HG03103 (cell line): ENCODE measurements at regions not wholly inside any gene's neighbourhood (a gene's known extent, or its start where the extent isn't known, plus 50 kb on each side); places are given as distances from the start of the nearest gene placed in this dataset.
"Not testable (repeated sequence)": the region's sequence is repeated elsewhere in the genome, so short reads cannot be mapped to it uniquely, and the experiment has no call there.

Source experiments
- ATAC-seq: cut with Tn5 transposase; IDR thresholded peaks from one replicate; pipeline ENCODE4 v1.9.1; 2021; ENCODE audit warnings: low read depth; ENCODE audit not compliant: unreplicated experiment

DNA sequence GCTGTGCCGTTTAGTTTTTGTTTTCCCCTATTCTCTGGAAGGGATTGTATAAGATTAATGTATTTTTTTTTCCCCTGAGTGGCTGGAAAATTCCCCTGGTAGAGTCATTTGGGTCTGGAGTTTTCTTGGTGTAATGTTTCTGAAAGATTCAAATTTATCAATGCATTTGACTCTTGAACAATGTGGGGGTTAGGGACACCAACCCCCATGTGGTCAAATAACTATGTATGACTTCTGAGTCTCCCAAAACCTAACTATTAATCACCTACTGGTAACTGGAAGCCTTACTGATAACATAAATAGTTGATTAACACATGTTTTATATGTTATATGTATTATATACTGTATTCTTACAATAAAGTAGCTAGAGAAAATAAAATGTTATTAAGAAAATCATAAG is 220.1 kb upstream of the PDE3A start:
- no peak for ATAC-seq

DNA sequence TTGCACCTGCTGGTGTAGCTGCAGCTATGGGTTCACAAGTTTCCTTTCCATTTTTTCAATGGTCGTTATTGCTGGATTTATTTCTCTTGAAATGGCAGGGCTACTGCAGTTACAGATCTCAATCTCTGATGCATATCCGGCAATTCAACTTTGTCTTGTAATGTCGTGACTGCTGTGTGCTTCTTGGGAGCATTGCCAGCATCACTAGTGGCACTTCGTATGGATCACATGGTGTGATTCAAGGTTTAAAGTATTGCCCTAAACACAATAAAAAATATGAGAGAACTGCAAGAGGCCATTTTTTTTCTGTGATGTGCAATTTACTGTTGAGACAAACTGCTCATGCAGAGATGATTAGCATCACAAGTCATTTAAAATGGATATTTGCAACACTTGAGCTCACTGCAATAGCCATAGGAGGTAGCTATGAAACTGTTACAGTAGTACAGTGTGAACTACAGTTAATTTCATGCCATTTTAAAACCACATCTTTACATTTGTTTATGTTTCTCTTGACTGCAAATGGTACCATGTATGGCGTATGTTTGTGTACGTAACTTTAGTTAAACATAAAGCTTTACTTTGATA is 217.4 kb upstream of the PDE3A start:
- no peak for ATAC-seq

DNA sequence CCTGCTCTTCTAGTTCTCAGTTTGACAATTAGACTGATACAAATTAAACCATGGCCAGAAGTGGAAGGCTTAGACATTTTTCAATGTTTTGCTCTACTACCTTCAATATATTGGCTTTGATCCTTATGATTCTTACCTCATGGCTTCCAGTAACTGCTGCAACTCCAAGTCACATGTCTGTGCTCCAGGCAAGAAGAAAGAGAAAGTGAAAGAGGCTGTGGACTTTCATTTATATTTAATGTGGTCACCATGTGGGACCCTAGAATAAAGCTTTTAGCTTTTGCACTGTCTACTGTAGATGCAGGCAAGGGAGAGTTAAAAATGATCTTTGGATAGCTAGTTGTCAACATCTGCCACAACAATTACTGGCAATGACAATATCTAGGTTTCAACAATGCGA is 214.3 kb upstream of the PDE3A start:
- no peak for ATAC-seq

DNA sequence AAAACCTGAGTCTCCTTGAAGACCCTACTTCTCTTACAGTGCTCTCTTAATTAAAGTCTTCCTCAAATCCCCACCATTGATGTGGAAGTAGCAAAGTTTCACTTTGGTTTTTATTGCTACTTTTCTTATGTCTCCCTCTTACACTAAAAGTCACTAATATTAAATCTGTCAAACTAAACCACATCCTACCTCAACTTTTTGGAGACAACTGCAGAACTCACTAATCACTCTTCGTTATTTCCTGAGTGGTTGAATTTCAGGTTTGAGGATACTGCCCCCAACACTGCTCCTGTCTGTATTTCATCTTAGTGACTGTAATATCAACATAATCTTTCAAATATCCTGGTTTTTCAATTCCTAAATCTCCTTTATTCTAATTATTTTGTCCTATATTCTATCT is 213.0 kb upstream of the PDE3A start:
- no peak for ATAC-seq

DNA sequence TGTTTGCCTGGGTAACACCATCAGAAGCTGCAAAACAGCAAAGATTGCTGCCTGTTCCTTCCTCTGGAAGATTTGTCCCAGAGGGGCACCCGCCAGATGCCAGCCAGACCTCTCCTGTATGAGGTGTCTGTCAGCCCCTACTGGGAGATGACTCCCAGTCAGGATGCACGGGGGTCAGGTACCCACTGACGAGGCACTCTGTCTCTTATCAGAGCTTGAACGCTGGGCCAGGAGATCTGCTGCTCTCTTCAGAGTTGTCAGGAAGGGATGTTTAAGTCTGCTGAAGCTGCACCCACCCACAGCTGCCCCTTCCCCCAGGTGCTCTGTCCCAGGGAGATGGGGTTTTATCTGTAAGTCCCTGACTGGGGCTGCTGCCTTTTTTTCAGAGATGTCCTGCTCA is 207.4 kb upstream of the PDE3A start:
- ATAC-seq, result not testable (repeated sequence)

DNA sequence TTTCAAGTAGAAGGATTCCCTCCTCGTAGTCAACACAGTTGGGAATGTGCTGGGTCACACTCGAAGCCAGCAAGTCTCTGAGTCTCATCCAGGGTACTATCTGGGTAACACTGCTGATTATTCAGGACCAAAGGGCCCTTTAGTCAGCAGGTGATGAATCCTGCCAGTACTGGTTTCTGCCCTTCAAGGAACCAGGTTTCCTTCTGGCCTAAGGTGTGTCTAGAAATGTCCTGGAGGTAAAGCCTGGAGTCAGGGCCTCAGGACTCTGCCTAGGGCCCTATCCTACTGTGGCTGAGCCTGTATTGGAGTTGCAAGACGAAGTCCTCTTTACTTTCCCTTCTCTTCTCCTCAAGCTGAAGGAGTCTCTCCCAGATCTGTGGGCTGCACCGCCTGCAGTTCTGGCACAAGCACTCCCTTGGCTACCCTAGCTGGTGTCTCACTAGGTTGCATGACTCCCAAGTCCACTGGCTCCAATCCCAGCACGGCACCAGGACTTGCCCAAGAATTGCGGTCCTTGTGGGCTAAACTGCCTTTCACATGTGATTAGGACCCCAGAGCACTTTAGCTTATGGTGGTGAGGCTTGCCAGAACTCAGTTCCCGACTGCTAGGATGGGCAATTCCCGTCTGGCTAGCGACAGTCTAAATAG is 193.7 kb upstream of the PDE3A start:
- no peak for ATAC-seq

DNA sequence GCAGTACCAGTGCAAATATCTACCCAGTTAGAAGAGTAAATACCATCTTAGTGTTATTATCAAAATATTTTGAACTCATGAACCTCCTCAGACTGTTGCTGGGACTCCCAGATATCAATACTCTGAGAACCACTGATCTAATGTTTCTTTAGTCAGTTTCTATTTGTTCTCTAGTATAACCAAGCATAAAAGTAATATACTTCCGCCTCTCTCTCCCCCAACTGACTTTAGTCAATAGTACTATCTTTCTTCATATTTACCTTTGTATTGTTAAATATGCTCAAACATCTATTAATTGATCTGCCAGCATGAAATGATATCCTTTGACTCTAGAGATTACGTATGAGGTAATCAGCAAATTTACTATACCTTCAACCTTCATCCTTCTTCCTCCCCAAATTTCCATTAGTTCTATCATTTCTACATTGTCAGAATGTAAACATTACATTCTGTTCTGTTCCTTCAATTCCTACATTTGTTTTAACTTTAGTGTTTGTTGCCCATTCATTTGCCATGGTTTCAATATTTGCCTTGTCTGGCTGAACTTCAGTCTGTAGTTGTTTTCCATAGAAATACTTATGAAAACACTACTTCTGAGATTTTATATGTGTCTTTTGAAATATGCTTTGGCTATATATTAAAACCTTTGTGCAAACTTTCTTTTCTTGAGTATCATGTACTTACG is 192.5 kb upstream of the PDE3A start:
- ATAC-seq, result no peak

DNA sequence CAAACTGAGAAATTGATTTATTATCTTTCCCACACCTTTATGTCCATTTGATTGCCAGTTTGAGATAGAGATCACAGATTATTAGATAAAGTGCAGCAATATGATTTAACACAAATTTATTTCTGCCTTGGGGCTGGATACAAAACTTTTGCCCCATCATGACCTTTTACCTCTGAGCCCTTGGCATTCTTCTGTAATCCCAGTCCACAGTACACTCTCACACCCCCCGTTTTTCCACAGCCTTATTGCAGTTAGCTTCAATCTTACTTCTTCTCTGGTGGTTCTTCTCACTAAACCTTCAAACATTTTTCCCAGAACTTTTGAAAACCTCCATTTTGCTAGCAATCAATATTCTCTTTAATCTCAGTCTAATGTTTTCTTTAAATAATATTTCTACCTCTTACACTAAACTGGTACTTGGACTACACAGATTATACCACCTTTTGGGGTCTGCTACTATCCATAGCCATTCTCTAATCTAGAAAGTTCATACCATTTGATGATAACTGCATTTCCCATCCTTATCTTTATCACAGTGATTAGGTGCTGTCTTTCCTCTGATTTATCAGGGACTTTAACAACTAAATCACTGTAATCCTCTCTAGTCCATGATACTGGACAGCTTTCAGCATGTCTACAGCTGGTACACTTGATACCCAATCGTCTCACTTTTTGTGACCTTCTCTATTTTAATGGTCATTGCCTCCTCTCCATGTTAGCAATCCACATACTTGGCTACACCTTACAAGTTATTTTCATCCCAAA is 186.7 kb upstream of the PDE3A start:
- no peak for ATAC-seq

DNA sequence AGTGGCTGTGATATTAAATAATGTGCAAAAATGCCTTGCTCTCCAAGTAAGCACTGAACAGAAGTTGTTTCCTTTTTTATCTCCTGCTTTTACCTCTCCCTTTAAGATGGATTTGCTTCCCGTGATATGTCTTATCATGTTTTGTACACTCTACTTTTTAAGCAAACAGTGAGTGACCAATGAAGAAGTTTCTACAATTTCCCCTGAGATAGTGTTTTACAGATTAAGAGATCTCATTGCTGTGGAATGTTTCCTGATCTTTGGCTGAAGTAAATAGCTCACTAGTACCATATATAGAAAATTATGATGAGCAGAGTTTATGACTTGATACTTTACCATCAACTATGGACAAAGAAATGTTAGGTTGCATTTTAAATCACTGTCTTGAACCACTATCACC is 184.8 kb upstream of the PDE3A start:
- no peak for ATAC-seq

DNA sequence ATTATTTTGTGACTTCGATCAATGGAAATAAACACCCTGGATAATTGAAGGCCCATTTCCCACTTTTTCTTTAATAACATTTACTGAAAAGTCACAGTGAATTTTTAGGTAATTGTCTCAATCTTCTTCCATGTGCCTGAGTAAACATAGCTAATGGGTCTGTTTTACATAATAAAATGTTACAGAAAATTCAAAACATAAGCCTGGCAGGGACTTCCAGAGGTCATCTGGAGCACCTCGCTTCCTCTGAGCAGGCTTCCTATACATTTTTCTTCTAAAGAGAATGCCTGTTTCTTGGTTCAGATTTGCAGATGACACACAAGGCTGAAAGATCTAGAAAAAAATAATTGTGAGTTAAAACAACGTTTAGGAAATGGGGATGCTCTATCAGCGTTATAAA is 183.8 kb upstream of the PDE3A start:
- ATAC-seq, result no peak

DNA sequence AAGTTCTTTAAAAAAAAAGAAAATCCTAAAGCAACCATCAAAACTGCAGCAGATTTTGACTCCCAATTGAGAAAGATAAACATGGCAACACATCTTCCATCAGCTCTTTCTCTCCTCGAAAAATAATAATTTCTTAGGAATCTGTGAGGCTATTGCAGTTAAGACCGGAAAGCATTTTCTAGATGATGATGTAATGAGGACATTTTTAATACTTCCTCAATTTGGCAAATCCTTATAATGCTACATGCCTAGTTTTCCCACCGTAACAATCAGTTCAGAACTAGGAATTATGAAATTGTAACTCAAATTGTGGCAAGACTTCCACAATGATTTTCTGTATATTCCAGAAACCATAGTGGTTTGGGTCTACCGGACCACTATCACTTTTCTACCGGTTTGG is 180.9 kb upstream of the PDE3A start:
- ATAC-seq, result no peak

DNA sequence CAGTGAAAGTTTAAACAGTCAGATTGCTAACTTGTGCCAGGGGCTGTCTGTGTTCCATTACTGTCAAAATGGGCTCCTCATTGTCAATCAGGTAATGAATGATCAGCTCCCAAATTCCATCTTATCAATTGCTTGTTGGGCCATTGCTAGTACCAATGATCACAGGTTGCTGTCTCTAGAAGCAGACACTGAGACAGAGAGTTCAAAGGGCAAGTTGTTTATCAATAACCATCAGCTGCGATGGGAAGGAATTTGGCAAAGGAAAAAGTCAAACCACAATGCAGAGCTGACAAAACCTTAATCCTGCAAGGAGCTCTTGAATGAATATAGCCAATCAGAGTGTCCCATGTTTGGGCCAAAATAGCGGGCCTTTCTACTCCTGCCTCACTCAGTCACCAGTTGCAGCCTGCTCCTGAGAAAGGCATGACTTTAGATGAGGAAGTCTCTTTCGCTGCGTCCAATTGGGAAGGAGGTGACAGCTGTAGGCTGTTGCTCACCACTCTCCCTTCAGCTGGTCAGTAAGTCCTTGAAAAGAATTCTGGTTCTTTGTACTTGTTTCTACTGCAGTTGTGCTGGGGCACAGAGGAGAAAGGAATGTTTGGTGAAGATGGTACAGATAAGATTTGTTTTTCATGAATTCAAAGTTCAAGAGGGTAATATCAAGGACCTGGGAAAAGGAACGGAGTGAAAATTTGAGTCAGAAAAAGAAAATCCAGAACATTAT is 179.2 kb upstream of the PDE3A start:
- no peak for ATAC-seq

DNA sequence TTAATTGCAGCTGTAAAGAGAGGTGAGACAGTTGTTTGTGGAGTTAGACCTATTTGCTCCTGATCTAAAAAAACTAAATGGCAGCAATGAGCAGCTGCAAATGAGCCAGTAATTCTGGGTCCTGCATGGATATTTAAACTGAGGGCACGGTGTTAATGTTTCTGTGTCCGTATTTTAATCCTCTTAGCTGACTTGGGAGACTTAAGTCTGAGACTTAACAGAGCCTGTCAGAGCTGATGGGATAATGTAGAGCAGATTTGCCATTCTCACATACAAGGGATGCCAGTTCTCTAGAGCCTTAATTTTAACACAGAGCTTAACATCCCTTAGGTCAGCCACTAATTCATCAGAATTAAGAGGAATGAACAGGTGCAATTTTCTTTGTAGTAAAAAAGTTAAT is 178.6 kb upstream of the PDE3A start:
- ATAC-seq, result no peak

DNA sequence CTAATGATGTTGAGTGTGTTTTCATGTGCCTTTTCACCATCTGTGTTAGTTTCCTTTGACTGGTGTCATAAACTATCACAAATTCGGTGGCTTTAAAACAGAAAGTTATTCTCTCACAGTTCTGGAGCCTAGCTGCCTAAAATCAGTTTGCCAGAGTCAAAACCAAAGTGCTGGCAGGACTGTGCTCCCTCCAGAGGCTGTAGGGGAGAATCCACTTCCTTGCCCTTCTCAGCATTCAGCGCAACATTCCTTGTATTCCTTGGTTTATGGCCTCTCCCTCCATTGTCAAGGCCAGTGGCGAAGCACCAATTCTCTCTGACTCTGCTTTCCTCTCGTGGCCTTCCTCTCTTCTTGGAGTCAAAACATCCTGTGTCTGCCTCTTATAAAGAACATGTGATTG is 174.2 kb upstream of the PDE3A start:
- no peak for ATAC-seq

DNA sequence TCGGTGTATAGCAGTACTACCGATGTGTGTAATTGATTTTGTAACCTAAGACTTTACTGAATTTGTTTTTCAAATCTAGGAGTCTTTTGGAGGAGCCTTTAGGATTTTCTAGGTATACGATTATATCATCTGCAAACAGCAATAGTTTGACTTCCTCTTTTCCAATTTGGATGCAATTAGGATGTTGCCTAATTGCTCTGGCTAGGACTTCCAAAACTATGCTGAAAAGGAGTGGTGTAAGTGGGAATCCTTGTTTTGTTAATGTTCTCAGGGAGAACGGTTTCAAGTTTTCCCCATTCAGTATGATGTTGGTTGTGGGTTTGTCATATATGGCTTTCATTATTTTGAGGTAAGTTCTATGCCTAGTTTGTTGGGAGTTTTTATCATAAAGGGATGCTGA is 171.6 kb upstream of the PDE3A start:
- ATAC-seq, result no peak

DNA sequence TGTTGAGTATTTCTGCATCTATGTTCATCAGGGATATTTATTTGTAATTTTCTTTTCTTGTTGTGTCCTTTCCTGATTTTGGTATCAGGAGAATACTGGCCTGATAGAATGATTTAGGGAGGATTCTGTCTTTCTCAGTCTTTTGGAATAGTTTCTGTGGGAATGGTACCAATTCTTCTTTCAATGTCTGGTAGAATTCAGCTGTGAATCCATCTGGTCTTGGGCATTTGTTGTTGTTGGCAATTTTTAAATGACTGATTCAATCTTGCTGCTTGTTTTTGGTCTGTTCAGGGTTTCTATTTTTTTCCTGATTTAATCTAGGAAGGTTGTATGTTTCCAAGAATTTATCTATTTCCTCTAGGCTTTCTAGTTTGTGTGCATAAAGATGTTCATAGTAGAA is 170.9 kb upstream of the PDE3A start:
- no peak for ATAC-seq

DNA sequence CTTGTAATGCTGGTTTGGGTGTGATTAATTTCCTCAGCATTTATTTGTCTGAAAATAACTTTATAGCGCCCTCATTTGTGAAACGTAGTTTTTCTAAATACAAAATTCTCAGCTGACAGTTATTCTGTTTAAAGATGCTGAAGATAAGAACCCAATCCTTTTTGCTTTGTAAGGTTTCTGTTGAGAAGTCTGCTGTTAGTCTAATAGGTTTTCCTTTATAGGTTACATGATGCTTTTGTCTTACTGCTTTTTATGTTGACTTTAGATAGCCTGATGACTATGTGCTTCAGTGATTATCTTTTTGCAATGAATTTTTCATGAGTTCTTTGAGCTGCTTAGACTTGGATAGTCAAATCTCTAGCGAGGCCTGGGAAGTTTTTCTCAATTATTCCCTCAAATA is 168.6 kb upstream of the PDE3A start:
- ATAC-seq, result no peak

DNA sequence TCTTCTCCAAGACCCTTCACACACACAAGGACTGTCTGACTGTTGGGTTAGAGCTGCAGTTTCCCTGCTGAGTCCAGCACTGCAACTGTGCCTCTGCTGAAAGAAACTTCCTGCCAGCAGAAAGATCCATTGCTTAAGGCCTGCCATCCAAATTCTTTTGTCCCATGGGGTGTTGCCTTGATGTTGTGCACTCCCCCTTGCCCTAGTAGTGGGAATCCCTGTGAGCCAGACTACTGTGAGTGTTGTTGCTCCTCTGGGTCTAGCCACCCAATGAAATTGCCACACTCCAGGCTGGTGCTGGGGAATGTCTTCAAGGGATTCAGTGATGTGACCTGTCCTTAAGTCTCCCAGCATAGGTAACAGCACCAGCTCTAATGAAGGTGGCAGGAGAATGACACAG is 166.6 kb upstream of the PDE3A start:
- no peak for ATAC-seq

DNA sequence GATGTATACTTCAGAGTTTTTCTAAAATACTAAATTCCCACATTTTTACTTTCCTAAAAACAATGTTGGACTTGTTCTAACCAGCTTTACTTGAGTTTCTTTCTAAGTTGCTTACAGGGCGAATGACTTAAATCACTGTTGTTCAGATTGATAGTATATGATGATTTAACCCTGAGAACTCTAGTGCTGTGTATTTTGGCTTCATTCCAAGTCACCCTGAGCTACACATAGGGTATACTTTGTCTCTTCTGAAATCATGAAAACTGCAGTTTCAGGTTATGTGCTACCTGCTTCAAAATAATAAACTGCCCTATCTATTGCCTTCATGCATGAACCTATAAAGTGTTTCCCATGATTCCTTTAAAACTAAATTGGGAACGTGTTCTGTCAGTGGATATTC is 162.5 kb upstream of the PDE3A start:
- ATAC-seq, result no peak

DNA sequence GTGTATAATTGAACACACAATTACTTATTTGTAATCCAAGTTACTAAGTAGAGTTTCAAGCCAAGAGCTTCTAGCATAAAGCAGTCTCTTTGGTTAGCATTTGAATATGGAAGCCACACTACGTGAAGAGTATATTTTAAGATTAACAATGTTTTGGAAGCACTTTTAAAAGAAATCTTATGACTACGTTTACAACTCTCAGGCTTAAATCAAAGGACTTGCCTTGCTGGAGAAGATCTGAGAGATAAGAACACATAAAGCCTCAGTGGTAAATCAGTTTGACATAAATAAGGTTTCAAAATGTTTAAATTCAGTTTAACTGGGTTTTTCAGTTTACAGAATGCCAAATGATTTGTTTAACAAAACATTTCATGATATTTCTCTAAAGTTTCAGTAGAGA is 161.9 kb upstream of the PDE3A start:
- no peak for ATAC-seq

DNA sequence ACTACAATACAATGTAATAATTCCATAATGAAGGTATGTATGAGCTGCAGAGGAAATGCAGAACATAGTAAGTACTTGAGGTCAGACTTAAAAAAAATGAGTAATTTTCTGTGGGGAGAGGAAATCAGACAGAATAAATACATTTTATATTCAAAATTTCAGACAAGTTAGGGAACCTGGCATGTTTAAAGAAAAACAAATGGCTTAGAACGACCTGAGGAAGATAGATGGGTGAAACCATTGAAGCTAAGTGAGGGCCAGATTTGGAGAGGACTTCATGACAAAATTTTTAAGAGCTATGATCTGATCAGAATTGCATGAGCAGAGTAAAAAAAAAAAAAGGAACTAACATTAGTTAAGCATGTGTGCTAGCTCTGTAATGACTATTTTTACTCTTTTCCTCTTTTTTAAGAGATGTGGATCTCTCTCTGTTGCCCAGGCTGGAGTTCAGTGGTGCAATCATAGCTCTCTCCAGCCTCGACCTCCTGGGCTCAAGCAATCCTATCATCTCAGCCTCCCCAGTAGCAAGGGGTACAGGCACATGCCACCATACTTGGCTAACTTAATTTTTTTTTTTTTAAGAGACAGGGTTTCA is 157.6 kb upstream of the PDE3A start:
- no peak for ATAC-seq
